Common myeloid progenitor, CD34-positive (primary cell): ENCODE measurements at regions not wholly inside any gene's neighbourhood (a gene's known extent, or its start where the extent isn't known, plus 50 kb on each side); places are given as distances from the start of the nearest gene placed in this dataset.

Experiments used
- CTCF ChIA-PET: fragments of 350-600 bp; sonication (Branson Sonifier 250); formaldehyde crosslinking; loops from one replicate; lab custom pipeline; 2021; ENCODE audit warnings: antibody characterized with exemption; lab: Charles Lee
- POLR2A ChIA-PET: fragments of 350-600 bp; sonication (Branson Sonifier 250); formaldehyde crosslinking; loops from one replicate; lab custom pipeline; 2021; ENCODE audit warnings: antibody characterized with exemption; lab: Charles Lee
- DNase-seq, 3 donors: peaks; one replicate each; pipeline versions ENCODE4 v3.0.0 to v3.0.0-alpha.2; 2013
- H3K27ac ChIP-seq, 2 experiments: 1 replicate in 1 of 2; 2 replicates in 1 of 2; pipeline ENCODE4 v1.7.0; 2013; ENCODE audit warnings: inconsistent platforms in 2 of 2, low read length in 2 of 2, mild to moderate bottlenecking in 2 of 2, low read depth in 1 of 2, moderate library complexity in 1 of 2; ENCODE audit not compliant: severe bottlenecking in 2 of 2, insufficient read depth in 1 of 2, poor library complexity in 1 of 2
- H3K27me3 ChIP-seq, 5 experiments: replicated peaks in 2 of 5; 1 replicate in 3 of 5; 2 replicates in 2 of 5; pipeline versions ENCODE4 v1.6.1 to v1.7.0; 2013; ENCODE audit warnings: low read length in 4 of 5, mild to moderate bottlenecking in 2 of 5, moderate library complexity in 2 of 5, inconsistent platforms in 1 of 5; ENCODE audit not compliant: insufficient read depth in 5 of 5, control insufficient read depth in 4 of 5
- H3K36me3 ChIP-seq, 4 experiments: 1 replicate in 2 of 4; 2 replicates in 2 of 4; pipeline versions ENCODE4 v1.6.1 to v1.7.0; 2013; ENCODE audit warnings: low read length in 3 of 4, control low read depth in 1 of 4, mild to moderate bottlenecking in 1 of 4; ENCODE audit not compliant: control insufficient read depth in 4 of 4, insufficient read depth in 4 of 4
- H3K4me1 ChIP-seq, 4 experiments: 1 replicate in 3 of 4; 2 replicates in 1 of 4; pipeline versions ENCODE4 v1.6.1 to v1.7.1; 2013; ENCODE audit warnings: low read length in 3 of 4, mild to moderate bottlenecking in 3 of 4, control low read depth in 1 of 4, inconsistent platforms in 1 of 4, moderate library complexity in 1 of 4; ENCODE audit not compliant: control insufficient read depth in 4 of 4, insufficient read depth in 4 of 4; ENCODE audit errors: control extremely low read depth in 1 of 4
- H3K4me3 ChIP-seq, 7 experiments: 1 replicate in 4 of 7; 2 replicates in 3 of 7; pipeline versions ENCODE4 v1.5.1 to v1.7.0; 2013; ENCODE audit warnings: mild to moderate bottlenecking in 7 of 7, low read length in 6 of 7, moderate library complexity in 6 of 7, inconsistent platforms in 2 of 7, low read depth in 2 of 7, control low read depth in 1 of 7; ENCODE audit not compliant: insufficient read depth in 4 of 7, control insufficient read depth in 1 of 7; ENCODE audit errors: extremely low read depth in 1 of 7
- H3K9me3 ChIP-seq, 5 experiments: 1 replicate in 4 of 5; 2 replicates in 1 of 5; pipeline versions ENCODE4 v1.6.1 to v1.7.1; 2013; ENCODE audit warnings: low read length in 4 of 5, mild to moderate bottlenecking in 2 of 5, inconsistent platforms in 1 of 5, low read depth in 1 of 5, moderate library complexity in 1 of 5; ENCODE audit not compliant: control insufficient read depth in 4 of 5, insufficient read depth in 2 of 5; ENCODE audit errors: control extremely low read depth in 1 of 5
- WGBS: methylation state at CpG from one replicate; pipeline ENCODE4 v1.1.5; 2013; ENCODE audit not compliant: insufficient coverage; 5-methylcytosine and 5-hydroxymethylcytosine counted together

DNA sequence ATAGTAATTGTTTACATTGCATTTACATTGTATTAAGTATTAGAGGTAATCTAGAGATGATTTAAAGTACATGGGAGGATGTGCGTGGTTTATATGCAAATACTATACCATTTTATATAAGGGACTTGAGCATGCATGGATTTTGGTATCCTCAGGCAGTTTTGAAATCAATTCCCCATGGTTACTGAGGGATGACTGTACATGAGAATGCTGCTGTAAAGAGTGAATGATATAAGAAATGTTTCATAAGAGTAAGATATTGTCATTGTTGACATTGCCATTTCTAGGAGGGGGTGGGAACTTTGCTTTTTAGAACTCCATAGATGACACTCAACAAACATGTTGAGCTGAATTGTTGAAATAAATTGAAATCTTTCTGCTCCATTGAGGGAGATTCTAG is 185.0 kb downstream of the SEMA6A start:
- Histone ChIP-seq H3K27me3 (no peaks in the 10 kb centered on the region), H3K4me3 (no peak overlapping the region), H3K4me1 (peaks cover 0 to 5% (median 0%) of the 10 kb centered on the region in 4 experiments), H3K36me3 (no peaks in the 10 kb centered on the region), H3K27ac (no peak overlapping the region), H3K9me3 (no peaks in the 10 kb centered on the region)
- no peak for DNase-seq
- CTCF ChIA-PET = no interaction called here
- no CpG with 5 or more reads among the region's 1 CpG for WGBS
- POLR2A ChIA-PET = no interaction called here

DNA sequence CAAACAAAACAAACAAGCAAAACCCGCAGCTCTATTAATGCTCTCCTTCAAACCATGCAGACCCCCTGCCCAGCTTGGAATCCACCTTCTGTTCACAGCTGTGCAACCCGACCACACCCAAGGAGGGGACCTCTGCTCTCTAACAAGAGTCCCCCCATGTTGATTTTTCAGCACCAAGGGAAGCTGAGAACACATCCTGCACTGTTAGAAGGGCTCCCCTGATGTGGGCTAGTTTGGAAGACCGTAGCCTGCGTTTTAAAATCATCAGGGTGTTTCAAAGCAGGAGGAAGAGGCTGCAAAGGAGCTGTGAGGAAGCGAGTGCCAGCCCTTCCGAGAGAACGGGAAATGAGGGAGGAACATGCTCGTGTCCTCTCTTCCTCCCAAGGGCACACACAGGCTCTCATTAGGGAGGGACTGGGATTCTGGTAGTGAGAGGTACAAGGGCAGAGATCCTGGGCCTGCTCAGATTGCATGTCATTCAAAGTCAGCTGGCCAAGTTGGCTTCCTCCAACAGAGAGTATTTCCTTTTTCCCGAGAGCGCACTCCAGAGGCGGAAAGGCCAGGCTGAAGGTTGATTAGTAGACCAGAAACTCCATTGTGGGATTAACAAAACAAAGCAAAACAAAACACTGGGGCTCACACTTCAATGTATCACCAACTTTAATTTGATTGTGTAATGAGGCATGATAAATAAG is 185.9 kb downstream of the SEMA6A start:
- no peak overlapping the region for H3K27ac ChIP-seq
- WGBS = 91% methylated on average over 9 of the region's 11 CpGs
- POLR2A ChIA-PET = interaction anchor here (0.6 kb wide), 1 partner anchor 10 kb away, joined by 4 read pairs; no protein-coding TSS in a partner anchor
- H3K36me3 ChIP-seq = no peaks in the 10 kb centered on the region
- CTCF ChIA-PET = no interaction called here
- no peak for DNase-seq
- no peaks in the 10 kb centered on the region for H3K27me3 ChIP-seq
- peaks cover 0 to 5% (median 0%) of the 10 kb centered on the region in 4 experiments for H3K4me1 ChIP-seq
- H3K9me3 ChIP-seq = no peaks in the 10 kb centered on the region
- H3K4me3 ChIP-seq = no peak overlapping the region

DNA sequence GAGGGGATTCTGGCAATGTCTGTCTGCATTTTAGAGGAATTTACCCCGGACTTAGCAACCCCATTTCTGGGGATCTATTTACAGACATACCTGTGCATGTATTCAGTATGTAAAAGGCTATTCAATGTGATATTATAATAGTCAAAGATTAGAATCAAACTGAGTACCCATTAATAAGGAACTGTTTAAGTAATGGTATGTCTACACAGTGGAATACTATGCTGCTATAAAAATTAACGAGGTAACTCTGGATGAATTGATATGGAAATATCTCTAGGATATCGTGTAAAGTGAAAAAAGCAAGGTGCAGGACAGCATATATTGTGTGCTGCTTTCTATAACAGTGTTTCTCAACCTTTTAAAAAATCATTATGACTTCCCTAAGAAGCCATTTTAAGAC is 186.9 kb downstream of the SEMA6A start:
- no peak overlapping the region for H3K27ac ChIP-seq
- H3K9me3 ChIP-seq = no peaks in the 10 kb centered on the region
- ChIA-PET POLR2A (no interaction called here), CTCF (no interaction called here)
- no peaks in the 10 kb centered on the region for H3K36me3 ChIP-seq
- peaks cover 0 to 5% (median 0%) of the 10 kb centered on the region in 4 experiments for H3K4me1 ChIP-seq
- no peak for DNase-seq
- no peak overlapping the region for H3K4me3 ChIP-seq
- no peaks in the 10 kb centered on the region for H3K27me3 ChIP-seq
- WGBS = 100% methylated on average over 3 of the region's 3 CpGs

DNA sequence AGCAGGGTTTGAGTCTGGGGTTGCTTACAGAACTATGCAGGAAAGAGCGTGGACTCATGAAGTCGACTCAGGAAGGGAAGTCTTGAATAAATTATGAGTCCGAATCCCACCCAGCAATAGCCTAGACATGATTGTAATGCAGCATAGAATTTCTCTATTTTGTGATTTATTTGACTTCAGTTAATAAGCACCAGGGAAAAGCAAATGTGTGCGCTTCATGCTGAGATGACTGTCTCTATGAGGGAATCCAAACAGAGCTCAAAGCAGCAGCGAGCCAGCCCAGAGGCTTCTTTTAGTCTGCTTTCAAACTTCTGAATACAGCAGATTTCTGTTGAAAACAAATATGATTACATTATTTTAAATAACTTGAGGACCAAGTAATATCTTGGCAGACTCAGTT is 188.0 kb downstream of the SEMA6A start:
- H3K27me3 ChIP-seq = no peaks in the 10 kb centered on the region
- WGBS = 67% methylated on average over 1 of the region's 5 CpGs
- peaks cover 0 to 5% (median 0%) of the 10 kb centered on the region in 4 experiments for H3K4me1 ChIP-seq

DNA sequence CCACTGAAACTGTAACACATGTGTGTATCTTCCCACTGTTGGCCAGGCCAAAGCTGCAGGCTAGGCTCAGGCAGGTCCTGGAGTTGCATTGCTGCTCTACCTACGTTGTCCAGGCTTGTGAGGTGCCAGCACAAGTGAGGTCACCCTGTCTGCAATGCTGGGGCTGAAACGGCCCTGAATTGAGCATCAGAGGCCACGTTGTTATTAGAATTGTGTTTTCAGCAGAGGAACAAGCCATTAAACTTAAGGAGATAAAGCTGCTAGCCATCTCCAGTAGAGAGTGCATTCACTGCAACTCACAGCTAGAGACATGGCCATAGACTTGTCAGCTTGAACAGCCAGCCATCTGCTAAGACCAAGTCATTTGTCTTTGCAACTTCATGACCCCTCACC is 191.8 kb downstream of the SEMA6A start:
- Histone ChIP-seq H3K4me1 (peaks cover 0 to 5% (median 0%) of the 10 kb centered on the region in 4 experiments), H3K27me3 (no peaks in the 10 kb centered on the region), H3K27ac (no peak overlapping the region), H3K4me3 (no peak overlapping the region), H3K9me3 (no peaks in the 10 kb centered on the region), H3K36me3 (no peaks in the 10 kb centered on the region)
- ChIA-PET CTCF (interaction anchor here (1.7 kb wide), 1 partner anchor 10 kb away, joined by 4 read pairs; no protein-coding TSS in a partner anchor), POLR2A (no interaction called here)
- 90% methylated on average over 3 of the region's 3 CpGs for WGBS
- DNase-seq = no peak

More for the DNA sequence above, 188.0 kb downstream of the SEMA6A start:
- POLR2A ChIA-PET = no interaction called here
- Histone ChIP-seq H3K36me3 (no peaks in the 10 kb centered on the region), H3K4me3 (no peak overlapping the region), H3K9me3 (no peaks in the 10 kb centered on the region), H3K27ac (no peak overlapping the region)
- CTCF ChIA-PET = no interaction called here
- no peak for DNase-seq

DNA sequence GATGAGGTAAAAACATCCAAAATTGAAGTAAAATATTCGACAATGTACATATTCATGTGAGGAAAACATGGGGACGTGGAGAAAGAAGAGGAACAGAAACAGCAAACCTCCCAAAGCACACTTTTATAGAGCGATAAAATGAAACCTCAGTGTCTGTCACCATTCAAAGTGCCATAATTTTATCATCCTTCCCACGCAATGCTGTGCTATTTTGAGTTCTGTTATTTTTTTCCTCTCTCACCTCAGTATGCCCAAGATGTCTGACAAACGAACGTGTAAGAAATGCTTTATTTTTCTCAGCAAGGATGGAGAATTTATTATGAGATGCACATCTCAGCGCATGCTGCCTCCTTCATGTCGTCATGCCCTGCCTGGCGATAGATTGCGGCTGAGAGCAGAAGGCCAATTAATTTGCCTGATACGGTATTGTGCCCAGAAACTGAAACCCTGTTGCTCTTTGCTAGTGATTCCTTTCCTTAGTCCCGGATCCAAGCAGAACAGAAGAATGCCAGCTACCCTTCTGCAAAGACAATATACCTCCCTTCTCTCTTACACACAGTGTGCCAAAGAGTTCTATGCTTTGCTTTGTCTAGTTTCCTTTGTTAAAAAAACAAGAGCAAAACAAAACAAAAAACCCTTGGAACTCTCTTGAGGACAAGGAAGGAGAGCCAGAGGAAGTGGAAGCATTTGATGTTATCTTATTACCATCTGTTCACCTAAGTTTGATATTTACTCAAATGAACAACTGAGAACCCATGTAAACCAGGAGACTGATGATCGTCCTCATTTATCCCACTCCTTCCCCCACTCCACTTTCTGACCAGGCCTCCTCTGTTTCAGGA is 192.4 kb downstream of the SEMA6A start:
- Histone ChIP-seq H3K27me3 (no peaks in the 10 kb centered on the region), H3K4me1 (peaks cover 0 to 5% (median 0%) of the 10 kb centered on the region in 4 experiments), H3K36me3 (no peaks in the 10 kb centered on the region), H3K9me3 (no peaks in the 10 kb centered on the region), H3K4me3 (no peak overlapping the region), H3K27ac (no peak overlapping the region)
- 98% methylated on average over 9 of the region's 13 CpGs for WGBS
- DNase-seq = no peak
- POLR2A ChIA-PET = no interaction called here
- CTCF ChIA-PET = interaction anchor here (1.7 kb wide), 1 partner anchor 11 kb away, joined by 4 read pairs; no protein-coding TSS in a partner anchor

DNA sequence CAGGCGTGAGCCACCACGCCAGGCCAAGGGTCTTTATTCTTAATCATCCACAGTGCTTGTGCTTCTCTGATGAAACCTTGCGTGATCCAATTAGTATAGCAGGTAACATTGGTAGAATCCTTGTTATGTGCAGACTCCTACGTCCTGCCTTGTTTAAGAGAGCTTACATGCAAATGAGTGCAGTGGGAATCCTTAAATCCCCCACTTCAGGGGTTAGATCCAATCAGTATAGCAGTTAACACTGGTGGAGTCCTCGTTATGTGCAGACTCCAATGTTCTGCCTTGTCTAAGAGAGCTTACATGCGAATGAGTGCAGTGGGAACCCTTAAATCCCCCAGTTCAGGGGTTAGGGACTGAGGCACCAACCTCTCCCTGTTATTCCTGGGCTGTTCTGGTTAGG is 193.4 kb downstream of the SEMA6A start:
- no peaks in the 10 kb centered on the region for H3K27me3 ChIP-seq
- H3K4me1 ChIP-seq = peaks cover 0 to 2% (median 0%) of the 10 kb centered on the region in 4 experiments
- 98% methylated on average over 5 of the region's 6 CpGs for WGBS
- ChIA-PET CTCF (interaction anchor here (0.9 kb wide), 1 partner anchor 26 kb away, joined by 3 read pairs; no protein-coding TSS in a partner anchor), POLR2A (no interaction called here)
- H3K9me3 ChIP-seq = no peaks in the 10 kb centered on the region
- H3K36me3 ChIP-seq = no peaks in the 10 kb centered on the region
- no peak for DNase-seq
- no peak overlapping the region for H3K27ac ChIP-seq
- H3K4me3 ChIP-seq = no peak overlapping the region
